ENCODE measurements at regions not wholly inside any gene's neighbourhood (a gene's known extent, or its start where the extent isn't known, plus 50 kb on each side); places are given as distances from the start of the nearest gene placed in this dataset.

DNA sequence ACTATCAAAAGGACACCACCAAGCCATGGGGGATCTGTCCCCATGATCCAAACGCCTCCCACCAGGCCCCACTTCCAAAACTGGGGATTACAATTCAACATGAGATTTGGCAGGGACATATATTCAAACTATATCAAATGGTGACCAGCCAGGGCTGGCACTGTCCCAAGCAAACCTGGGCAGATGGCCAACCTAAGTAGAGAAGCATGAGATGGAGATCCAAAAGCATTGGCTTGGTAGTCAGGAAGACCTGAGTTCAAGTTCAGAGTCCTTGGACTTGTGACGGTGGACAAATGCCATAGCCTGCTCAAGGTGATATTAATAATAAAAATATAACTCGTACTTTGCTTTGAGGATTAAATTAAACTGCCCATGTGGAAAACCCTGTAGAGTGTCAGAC lies 79.2 kb upstream of the HS3ST1 start:
- Histone ChIP-seq H3K36me3 (no peaks in the 10 kb centered on the region), H3K4me3 (no peak overlapping the region), H3K9me3 (no peaks in the 10 kb centered on the region), H3K4me1 (peaks cover 0 to 9% of the 10 kb centered on the region in 2 donors), H3K27ac (no peak overlapping the region), H3K27me3 (no peaks in the 10 kb centered on the region)
- intact Hi-C loops (cut with DNase I; ENCODE audit: low total_unique reads): loop anchor here (5.0 kb wide), 1 partner anchor 134 kb away; no protein-coding TSS in a partner anchor
- TF ChIP-seq POLR2AphosphoS5 (IDR thresholded peaks at IDR 0.05) (no peak), POLR2A (IDR thresholded peaks at IDR 0.05) (no peak)
- TF ChIP-seq, protein P1, sequence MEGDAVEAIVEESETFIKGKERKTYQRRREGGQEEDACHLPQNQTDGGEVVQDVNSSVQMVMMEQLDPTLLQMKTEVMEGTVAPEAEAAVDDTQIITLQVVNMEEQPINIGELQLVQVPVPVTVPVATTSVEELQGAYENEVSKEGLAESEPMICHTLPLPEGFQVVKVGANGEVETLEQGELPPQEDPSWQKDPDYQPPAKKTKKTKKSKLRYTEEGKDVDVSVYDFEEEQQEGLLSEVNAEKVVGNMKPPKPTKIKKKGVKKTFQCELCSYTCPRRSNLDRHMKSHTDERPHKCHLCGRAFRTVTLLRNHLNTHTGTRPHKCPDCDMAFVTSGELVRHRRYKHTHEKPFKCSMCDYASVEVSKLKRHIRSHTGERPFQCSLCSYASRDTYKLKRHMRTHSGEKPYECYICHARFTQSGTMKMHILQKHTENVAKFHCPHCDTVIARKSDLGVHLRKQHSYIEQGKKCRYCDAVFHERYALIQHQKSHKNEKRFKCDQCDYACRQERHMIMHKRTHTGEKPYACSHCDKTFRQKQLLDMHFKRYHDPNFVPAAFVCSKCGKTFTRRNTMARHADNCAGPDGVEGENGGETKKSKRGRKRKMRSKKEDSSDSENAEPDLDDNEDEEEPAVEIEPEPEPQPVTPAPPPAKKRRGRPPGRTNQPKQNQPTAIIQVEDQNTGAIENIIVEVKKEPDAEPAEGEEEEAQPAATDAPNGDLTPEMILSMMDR (IDR thresholded peaks at IDR 0.05): no peak
- DNase-seq (ENCODE audit: low spot score in 2 of 2): no peak

DNA sequence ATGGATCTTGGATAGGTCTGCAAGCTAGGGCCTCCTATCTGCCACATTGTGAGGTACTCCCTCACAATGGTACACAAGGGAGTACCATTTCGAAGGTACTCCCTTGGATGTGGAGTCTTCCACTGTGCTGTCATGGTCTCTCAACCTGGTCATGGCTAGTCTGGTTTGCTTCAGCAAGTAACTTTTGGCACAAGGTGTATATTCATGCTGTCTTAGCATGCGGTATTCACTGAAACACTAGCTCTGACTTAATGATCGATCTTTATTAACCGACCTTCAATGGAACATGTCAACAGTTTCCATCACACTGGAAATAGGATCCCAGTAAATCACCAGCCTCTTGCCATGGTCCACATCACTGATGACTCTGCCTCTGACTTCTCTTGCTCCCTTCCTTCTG lies 77.5 kb upstream of the HS3ST1 start:
- TF ChIP-seq, protein P1 (IDR thresholded peaks at IDR 0.05): no peak
- TF ChIP-seq POLR2A (IDR thresholded peaks at IDR 0.05) (no peak), POLR2AphosphoS5 (IDR thresholded peaks at IDR 0.05) (no peak)
- intact Hi-C loops (cut with DNase I; ENCODE audit: low total_unique reads): loop anchor here (5.0 kb wide), 1 partner anchor 136 kb away; no protein-coding TSS in a partner anchor
- Histone ChIP-seq H3K4me1 (peaks cover 0 to 9% of the 10 kb centered on the region in 2 donors), H3K36me3 (no peaks in the 10 kb centered on the region), H3K9me3 (no peaks in the 10 kb centered on the region), H3K4me3 (no peak overlapping the region), H3K27me3 (no peaks in the 10 kb centered on the region), H3K27ac (peak overlapping the region; percentile 5 to 74)
- no peak for DNase-seq (ENCODE audit: low spot score in 2 of 2)

DNA sequence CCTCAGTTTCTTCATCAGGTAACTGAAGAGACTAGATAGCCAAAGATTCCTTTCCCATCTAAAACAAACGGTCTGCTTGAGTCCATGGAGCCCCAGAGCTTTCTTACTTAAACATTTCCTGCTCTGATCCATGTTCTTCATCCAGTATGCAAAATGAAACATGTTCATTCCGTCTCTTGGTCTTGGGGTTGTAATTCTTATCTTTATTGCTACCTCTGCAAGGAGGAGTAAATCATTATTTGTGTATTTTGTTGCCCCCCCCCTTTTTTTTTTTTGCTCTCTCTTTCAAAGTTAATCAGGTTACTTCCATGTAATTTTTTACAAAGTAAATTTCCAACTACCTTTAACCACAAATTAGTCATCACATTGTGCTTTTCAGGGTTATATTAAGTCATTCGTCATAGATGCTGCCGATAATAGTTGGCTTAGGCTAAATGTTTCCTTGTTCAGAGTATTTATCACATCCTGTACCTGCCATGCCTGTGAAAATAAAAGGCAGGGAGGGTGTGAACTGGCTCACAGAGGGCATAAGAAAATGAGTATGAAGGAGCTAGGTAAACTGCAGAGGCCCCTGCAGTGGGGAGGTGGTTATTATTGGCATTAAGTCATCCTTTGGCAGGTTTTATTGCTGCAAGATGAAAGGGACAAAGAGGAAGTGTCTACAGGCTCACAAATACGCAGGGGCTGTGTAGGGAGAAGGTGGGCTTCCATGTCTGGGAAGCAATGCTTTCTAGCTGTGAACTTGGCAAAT lies 76.7 kb upstream of the HS3ST1 start:
- intact Hi-C loops (cut with DNase I; ENCODE audit: low total_unique reads): loop anchor here (5.0 kb wide), 1 partner anchor 137 kb away; no protein-coding TSS in a partner anchor
- H3K36me3 ChIP-seq: no peaks in the 10 kb centered on the region
- peak in 1 of 2 donors; percentile 20 for DNase-seq (ENCODE audit: low spot score in 2 of 2)
- peaks cover 0 to 9% of the 10 kb centered on the region in 2 donors for H3K4me1 ChIP-seq
- TF ChIP-seq POLR2A (IDR thresholded peaks at IDR 0.05) (no peak), POLR2AphosphoS5 (IDR thresholded peaks at IDR 0.05) (no peak)
- TF ChIP-seq, protein P1 (IDR thresholded peaks at IDR 0.05): no peak
- H3K27me3 ChIP-seq: no peaks in the 10 kb centered on the region
- no peak overlapping the region for H3K4me3 ChIP-seq
- no peaks in the 10 kb centered on the region for H3K9me3 ChIP-seq
- peak overlapping the region; percentile 33 to 74 for H3K27ac ChIP-seq

DNA sequence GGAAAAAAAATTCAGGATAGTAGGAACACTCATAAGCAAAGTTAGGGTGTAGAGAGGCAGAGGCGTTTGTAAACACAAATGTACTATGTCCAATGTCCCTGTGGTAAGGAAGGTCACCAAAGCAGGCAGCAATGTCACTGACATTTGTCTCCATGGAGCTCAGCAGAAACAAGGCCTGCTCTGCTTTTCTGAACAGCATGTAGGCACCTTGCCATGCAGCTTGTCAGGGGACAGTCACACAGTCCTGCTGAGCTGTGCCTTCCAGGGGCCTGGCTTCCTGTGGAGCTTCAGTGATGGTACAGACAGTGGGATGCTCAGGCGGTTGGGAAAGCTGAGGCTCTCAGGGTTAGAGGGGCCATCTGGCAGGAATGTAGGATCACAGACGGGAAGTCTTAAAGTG lies 74.5 kb upstream of the HS3ST1 start:
- Histone ChIP-seq H3K36me3 (no peaks in the 10 kb centered on the region), H3K4me3 (no peak overlapping the region), H3K9me3 (peaks cover 0 to 2% of the 10 kb centered on the region in 2 donors), H3K27me3 (no peaks in the 10 kb centered on the region), H3K4me1 (peaks cover 0 to 9% of the 10 kb centered on the region in 2 donors), H3K27ac (no peak overlapping the region)
- TF ChIP-seq, protein P1 (IDR thresholded peaks at IDR 0.05): no peak
- TF ChIP-seq POLR2A (IDR thresholded peaks at IDR 0.05): no peak
- TF ChIP-seq POLR2AphosphoS5 (IDR thresholded peaks at IDR 0.05): no peak
- intact Hi-C loops (cut with DNase I; ENCODE audit: low total_unique reads): no loop called here
- DNase-seq (ENCODE audit: low spot score in 2 of 2): peak; percentile 20 to 51

DNA sequence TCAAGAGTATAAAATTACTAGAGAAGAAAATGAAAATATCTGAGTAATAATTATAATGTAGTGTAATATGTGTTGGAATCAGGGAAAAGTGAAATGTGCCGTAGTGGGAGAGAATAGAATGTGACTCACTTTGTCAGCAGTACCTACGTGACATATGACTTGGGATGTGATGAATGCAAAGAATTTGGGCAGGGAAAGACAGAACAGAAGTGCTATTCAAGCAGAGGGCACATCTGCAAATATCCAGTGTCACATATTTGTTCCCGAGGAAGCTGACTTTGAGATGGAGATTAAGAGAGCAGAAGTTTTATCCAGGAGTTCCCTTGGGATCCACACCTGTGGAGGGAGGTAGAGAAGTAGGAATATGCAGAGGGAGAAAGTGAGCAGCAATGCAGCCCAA lies 69.3 kb upstream of the HS3ST1 start:
- intact Hi-C loops (cut with DNase I; ENCODE audit: low total_unique reads): no loop called here
- no peaks in the 10 kb centered on the region for H3K27me3 ChIP-seq
- peaks cover 0 to 11% of the 10 kb centered on the region in 2 donors for H3K9me3 ChIP-seq
- H3K36me3 ChIP-seq: no peaks in the 10 kb centered on the region
- H3K4me3 ChIP-seq: no peak overlapping the region
- no peak overlapping the region for H3K27ac ChIP-seq
- no peak for DNase-seq (ENCODE audit: low spot score in 2 of 2)
- TF ChIP-seq, protein P1 (IDR thresholded peaks at IDR 0.05): no peak
- no peaks in the 10 kb centered on the region for H3K4me1 ChIP-seq
